Limb (tissue), 2 donors: ENCODE measurements at regions not wholly inside any gene's neighbourhood (a gene's known extent, or its start where the extent isn't known, plus 50 kb on each side); places are given as distances from the start of the nearest gene placed in this dataset.

Experiments
- DNase-seq, 2 donors: peaks; one replicate each; pipeline ENCODE4 v3.0.0-alpha.2; 2016; ENCODE audit errors: extremely low spot score in 2 of 2

GRCh38 chr6:113539202-113539601, 317.9 kb upstream of the MARCKS start:
- no peak for DNase-seq

- no peak for DNase-seq
These were observed 317.5 kb upstream of the MARCKS start for GRCh38 chr6:113539623-113540022.

- no peak for DNase-seq
These were observed 316.7 kb upstream of the MARCKS start for GRCh38 chr6:113540466-113540865.

GRCh38 chr6:113551168-113551567, 306.0 kb upstream of the MARCKS start:
- no peak for DNase-seq

- no peak for DNase-seq
These were observed 300.4 kb upstream of the MARCKS start for GRCh38 chr6:113556775-113557174.

- no peak for DNase-seq
These were observed 298.7 kb upstream of the MARCKS start for GRCh38 chr6:113558431-113558830.

GRCh38 chr6:113558966-113559365, 298.2 kb upstream of the MARCKS start:
- no peak for DNase-seq

- DNase-seq: no peak
These were observed 296.8 kb upstream of the MARCKS start for GRCh38 chr6:113560376-113560775.

- DNase-seq: no peak
These were observed 296.2 kb upstream of the MARCKS start for GRCh38 chr6:113560908-113561307.

- DNase-seq: no peak
These were observed 294.9 kb upstream of the MARCKS start for GRCh38 chr6:113562248-113562647.

- DNase-seq: peak; percentile 82 to 88
These were observed 292.6 kb upstream of the MARCKS start for GRCh38 chr6:113564371-113565171.

GRCh38 chr6:113565306-113565705, 291.8 kb upstream of the MARCKS start:
- no peak for DNase-seq

GRCh38 chr6:113570161-113570560, 287.0 kb upstream of the MARCKS start:
- DNase-seq: no peak

GRCh38 chr6:113570641-113571040, 286.5 kb upstream of the MARCKS start:
- DNase-seq: no peak

GRCh38 chr6:113574147-113574546, 283.0 kb upstream of the MARCKS start:
- no peak for DNase-seq

- no peak for DNase-seq
These were observed 280.8 kb upstream of the MARCKS start for GRCh38 chr6:113576310-113576709.

- DNase-seq: no peak
These were observed 278.5 kb upstream of the MARCKS start for GRCh38 chr6:113578691-113579090.

GRCh38 chr6:113584767-113585166, 272.4 kb upstream of the MARCKS start:
- no peak for DNase-seq

- DNase-seq: no peak
These were observed 271.9 kb upstream of the MARCKS start for GRCh38 chr6:113585246-113585645.

GRCh38 chr6:113586413-113587077, 270.6 kb upstream of the MARCKS start:
- no peak for DNase-seq

- DNase-seq: peak in 1 of 2 donors; percentile 18
These were observed 270.0 kb upstream of the MARCKS start for GRCh38 chr6:113587078-113587699.

GRCh38 chr6:113588646-113589045, 268.5 kb upstream of the MARCKS start:
- DNase-seq: no peak
